ENCODE measurements at regions not wholly inside any gene's neighbourhood (a gene's known extent, or its start where the extent isn't known, plus 50 kb on each side); places are given as distances from the start of the nearest gene placed in this dataset.

- no peaks in the 10 kb centered on the region for H3K36me3 ChIP-seq (ENCODE audit: control insufficient read depth, insufficient read depth, low read length)
Observed at GRCh38 chr11:45431046-45432018, 145.2 kb upstream of the SYT13 start.

GRCh38 chr11:45430361-45430760 lies 144.2 kb upstream of the SYT13 start:
- no peak for DNase-seq (ENCODE audit: low read depth, low spot score)
- H3K27me3 ChIP-seq (ENCODE audit: control insufficient read depth, insufficient read depth, low read length): no peaks in the 10 kb centered on the region
- H3K4me3 ChIP-seq (ENCODE audit: low read length): no peak overlapping the region
- no peaks in the 10 kb centered on the region for H3K36me3 ChIP-seq (ENCODE audit: control insufficient read depth, insufficient read depth, low read length)
- peaks cover 4% of the 10 kb centered on the region; the same call in 1 of the 2 replicates for H3K4me1 ChIP-seq (ENCODE audit: control insufficient read depth, insufficient read depth, low read length)
- H3K9me3 ChIP-seq (ENCODE audit: control insufficient read depth, insufficient read depth, low read length): no peaks in the 10 kb centered on the region
- no CpG with 5 or more reads among the region's 1 CpG for WGBS (ENCODE audit: insufficient coverage, insufficient read length)
- H3K27ac ChIP-seq (ENCODE audit: low read length): no peak overlapping the region

More at GRCh38 chr11:45431046-45432018, 145.2 kb upstream of the SYT13 start:
- Histone ChIP-seq H3K4me3 (ENCODE audit: low read length) (no peak overlapping the region), H3K9me3 (ENCODE audit: control insufficient read depth, insufficient read depth, low read length) (no peaks in the 10 kb centered on the region), H3K4me1 (ENCODE audit: control insufficient read depth, insufficient read depth, low read length) (peaks cover 4% of the 10 kb centered on the region; the same call in 1 of the 2 replicates), H3K27me3 (ENCODE audit: control insufficient read depth, insufficient read depth, low read length) (no peaks in the 10 kb centered on the region), H3K27ac (ENCODE audit: low read length) (no peak overlapping the region)
- no CpG with 5 or more reads among the region's 13 CpGs for WGBS (ENCODE audit: insufficient coverage, insufficient read length)
- no peak for DNase-seq (ENCODE audit: low read depth, low spot score)

- DNase-seq (ENCODE audit: low read depth, low spot score): no peak
- no peaks in the 10 kb centered on the region for H3K27me3 ChIP-seq (ENCODE audit: control insufficient read depth, insufficient read depth, low read length)
- WGBS (ENCODE audit: insufficient coverage, insufficient read length): no CpG with 5 or more reads among the region's 4 CpGs
- no peak overlapping the region for H3K27ac ChIP-seq (ENCODE audit: low read length)
- no peak overlapping the region for H3K4me3 ChIP-seq (ENCODE audit: low read length)
- H3K9me3 ChIP-seq (ENCODE audit: control insufficient read depth, insufficient read depth, low read length): no peaks in the 10 kb centered on the region
- peaks cover 4% of the 10 kb centered on the region; the same call in 1 of the 2 replicates for H3K4me1 ChIP-seq (ENCODE audit: control insufficient read depth, insufficient read depth, low read length)
- no peaks in the 10 kb centered on the region for H3K36me3 ChIP-seq (ENCODE audit: control insufficient read depth, insufficient read depth, low read length)
Observed at GRCh38 chr11:45429719-45430118, 143.6 kb upstream of the SYT13 start.

- DNase-seq (ENCODE audit: low read depth, low spot score): no peak
- Histone ChIP-seq H3K27ac (ENCODE audit: low read length) (no peak overlapping the region), H3K4me1 (ENCODE audit: control insufficient read depth, insufficient read depth, low read length) (peaks cover 4% of the 10 kb centered on the region; the same call in 1 of the 2 replicates), H3K9me3 (ENCODE audit: control insufficient read depth, insufficient read depth, low read length) (no peaks in the 10 kb centered on the region), H3K27me3 (ENCODE audit: control insufficient read depth, insufficient read depth, low read length) (no peaks in the 10 kb centered on the region), H3K36me3 (ENCODE audit: control insufficient read depth, insufficient read depth, low read length) (no peaks in the 10 kb centered on the region), H3K4me3 (ENCODE audit: low read length) (no peak overlapping the region)
- no CpG with 5 or more reads among the region's 7 CpGs for WGBS (ENCODE audit: insufficient coverage, insufficient read length)
Observed at GRCh38 chr11:45428541-45429230, 142.5 kb upstream of the SYT13 start.

- Histone ChIP-seq H3K9me3 (ENCODE audit: control insufficient read depth, insufficient read depth, low read length) (no peaks in the 10 kb centered on the region), H3K27me3 (ENCODE audit: control insufficient read depth, insufficient read depth, low read length) (no peaks in the 10 kb centered on the region), H3K4me1 (ENCODE audit: control insufficient read depth, insufficient read depth, low read length) (peaks cover 4% of the 10 kb centered on the region; the same call in 1 of the 2 replicates), H3K36me3 (ENCODE audit: control insufficient read depth, insufficient read depth, low read length) (no peaks in the 10 kb centered on the region), H3K4me3 (ENCODE audit: low read length) (no peak overlapping the region), H3K27ac (ENCODE audit: low read length) (no peak overlapping the region)
- DNase-seq (ENCODE audit: low read depth, low spot score): no peak
- no CpG with 5 or more reads among the region's 9 CpGs for WGBS (ENCODE audit: insufficient coverage, insufficient read length)
Observed at GRCh38 chr11:45428116-45428515, 142.0 kb upstream of the SYT13 start.

GRCh38 chr11:45424411-45425180 lies 138.5 kb upstream of the SYT13 start:
- Histone ChIP-seq H3K27ac (ENCODE audit: low read length) (no peak overlapping the region), H3K4me3 (ENCODE audit: low read length) (no peak overlapping the region), H3K36me3 (ENCODE audit: control insufficient read depth, insufficient read depth, low read length) (no peaks in the 10 kb centered on the region), H3K4me1 (ENCODE audit: control insufficient read depth, insufficient read depth, low read length) (no peaks in the 10 kb centered on the region), H3K9me3 (ENCODE audit: control insufficient read depth, insufficient read depth, low read length) (no peaks in the 10 kb centered on the region), H3K27me3 (ENCODE audit: control insufficient read depth, insufficient read depth, low read length) (no peaks in the 10 kb centered on the region)
- DNase-seq (ENCODE audit: low read depth, low spot score): no peak
- no CpG with 5 or more reads among the region's 9 CpGs for WGBS (ENCODE audit: insufficient coverage, insufficient read length)

DNA sequence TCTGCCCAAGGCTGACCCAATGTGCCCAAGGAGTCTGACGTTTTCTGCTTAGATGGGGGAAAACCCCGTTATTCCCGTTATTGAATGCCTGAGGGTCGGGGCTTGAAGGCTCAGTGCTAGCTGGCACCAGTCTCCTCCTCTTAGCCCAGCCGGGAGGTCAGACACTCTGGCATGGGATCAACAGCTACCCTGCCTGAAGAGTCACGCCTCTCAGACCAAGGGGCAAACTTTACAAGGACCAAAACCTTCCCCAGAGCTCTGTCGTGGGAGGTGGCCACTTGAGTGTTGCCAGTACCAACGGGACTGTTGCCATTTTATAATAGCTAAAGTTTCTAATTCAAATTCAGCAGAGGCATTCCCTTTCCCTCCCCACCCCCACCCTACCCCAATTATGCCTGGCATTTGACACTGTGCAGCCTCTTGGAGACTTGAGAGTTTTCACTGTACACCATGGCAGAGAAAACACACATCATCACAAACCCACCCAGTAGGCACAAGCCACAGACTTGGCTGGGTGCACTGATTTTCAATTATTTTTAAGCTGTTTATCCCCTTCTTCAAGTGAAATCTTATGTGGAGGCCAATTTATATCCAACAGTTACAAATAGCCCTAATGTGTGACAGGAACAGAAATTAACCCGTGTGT lies 137.5 kb upstream of the SYT13 start:
- H3K4me3 ChIP-seq (ENCODE audit: low read length): no peak overlapping the region
- no peak overlapping the region for H3K27ac ChIP-seq (ENCODE audit: low read length)
- DNase-seq (ENCODE audit: low read depth, low spot score): no peak
- H3K9me3 ChIP-seq (ENCODE audit: control insufficient read depth, insufficient read depth, low read length): no peaks in the 10 kb centered on the region
- WGBS (ENCODE audit: insufficient coverage, insufficient read length): no CpG with 5 or more reads among the region's 9 CpGs
- no peaks in the 10 kb centered on the region for H3K4me1 ChIP-seq (ENCODE audit: control insufficient read depth, insufficient read depth, low read length)
- no peaks in the 10 kb centered on the region for H3K27me3 ChIP-seq (ENCODE audit: control insufficient read depth, insufficient read depth, low read length)
- H3K36me3 ChIP-seq (ENCODE audit: control insufficient read depth, insufficient read depth, low read length): no peaks in the 10 kb centered on the region

- no peaks in the 10 kb centered on the region for H3K9me3 ChIP-seq (ENCODE audit: control insufficient read depth, insufficient read depth, low read length)
- H3K27ac ChIP-seq (ENCODE audit: low read length): no peak overlapping the region
- DNase-seq (ENCODE audit: low read depth, low spot score): no peak
- no peaks in the 10 kb centered on the region for H3K36me3 ChIP-seq (ENCODE audit: control insufficient read depth, insufficient read depth, low read length)
- WGBS (ENCODE audit: insufficient coverage, insufficient read length): no CpG with 5 or more reads among the region's 6 CpGs
- no peaks in the 10 kb centered on the region for H3K4me1 ChIP-seq (ENCODE audit: control insufficient read depth, insufficient read depth, low read length)
- no peaks in the 10 kb centered on the region for H3K27me3 ChIP-seq (ENCODE audit: control insufficient read depth, insufficient read depth, low read length)
- no peak overlapping the region for H3K4me3 ChIP-seq (ENCODE audit: low read length)
Observed at GRCh38 chr11:45423036-45423435, 136.9 kb upstream of the SYT13 start.

GRCh38 chr11:45414088-45414487 lies 127.9 kb upstream of the SYT13 start:
- Histone ChIP-seq H3K4me1 (ENCODE audit: control insufficient read depth, insufficient read depth, low read length) (peaks cover 10% of the 10 kb centered on the region), H3K27me3 (ENCODE audit: control insufficient read depth, insufficient read depth, low read length) (no peaks in the 10 kb centered on the region), H3K36me3 (ENCODE audit: control insufficient read depth, insufficient read depth, low read length) (no peaks in the 10 kb centered on the region), H3K4me3 (ENCODE audit: low read length) (no peak overlapping the region), H3K27ac (ENCODE audit: low read length) (no peak overlapping the region), H3K9me3 (ENCODE audit: control insufficient read depth, insufficient read depth, low read length) (no peaks in the 10 kb centered on the region)
- no peak for DNase-seq (ENCODE audit: low read depth, low spot score)
- no CpG with 5 or more reads among the region's 3 CpGs for WGBS (ENCODE audit: insufficient coverage, insufficient read length)
